C4-2B (cell line): ENCODE measurements at regions not wholly inside any gene's neighbourhood (a gene's known extent, or its start where the extent isn't known, plus 50 kb on each side); places are given as distances from the start of the nearest gene placed in this dataset.

ENCODE experiments used
- ZFX ChIP-seq: fragments of 450-650 bp; IDR thresholded peaks from 2 replicates; pipeline ENCODE4 v1.6.1; 2017
- TF ChIP-seq, protein P1 (sequence below): fragments of 450-650 bp; conservative IDR thresholded peaks from 2 replicates; pipeline ENCODE4 v1.5.1; 2017; ENCODE audit warnings: mild to moderate bottlenecking

DNA sequence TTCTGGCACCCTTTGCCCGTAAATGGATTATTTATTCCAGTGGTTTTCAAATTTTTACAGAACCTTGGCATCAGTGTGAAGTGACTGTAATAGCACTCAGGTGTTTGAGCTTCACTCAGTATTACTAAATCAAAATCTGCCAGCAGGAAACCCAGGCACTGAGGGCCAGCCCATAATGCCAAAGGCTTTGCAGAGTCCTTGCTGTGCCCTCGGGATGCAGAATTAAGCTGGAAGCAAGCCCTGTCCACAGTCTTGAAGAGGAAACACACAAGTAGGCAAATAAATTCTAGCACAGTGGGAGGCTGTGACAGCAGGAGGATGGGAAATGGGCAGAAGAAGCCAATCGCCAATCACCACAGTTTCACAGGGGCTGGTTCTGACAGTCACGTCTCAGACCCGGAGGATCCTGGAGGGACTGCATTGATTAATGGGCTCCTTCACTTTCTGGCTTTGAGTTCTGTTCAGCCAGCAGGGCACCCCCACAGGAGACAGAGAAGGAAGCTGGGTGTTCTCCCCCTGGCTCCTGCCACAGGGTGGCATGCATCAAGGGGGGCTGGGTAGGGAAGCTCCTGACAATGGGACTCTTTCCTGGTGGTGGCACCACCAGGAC is 138.8 kb downstream of the MTNR1A start:
- TF ChIP-seq, protein P1, sequence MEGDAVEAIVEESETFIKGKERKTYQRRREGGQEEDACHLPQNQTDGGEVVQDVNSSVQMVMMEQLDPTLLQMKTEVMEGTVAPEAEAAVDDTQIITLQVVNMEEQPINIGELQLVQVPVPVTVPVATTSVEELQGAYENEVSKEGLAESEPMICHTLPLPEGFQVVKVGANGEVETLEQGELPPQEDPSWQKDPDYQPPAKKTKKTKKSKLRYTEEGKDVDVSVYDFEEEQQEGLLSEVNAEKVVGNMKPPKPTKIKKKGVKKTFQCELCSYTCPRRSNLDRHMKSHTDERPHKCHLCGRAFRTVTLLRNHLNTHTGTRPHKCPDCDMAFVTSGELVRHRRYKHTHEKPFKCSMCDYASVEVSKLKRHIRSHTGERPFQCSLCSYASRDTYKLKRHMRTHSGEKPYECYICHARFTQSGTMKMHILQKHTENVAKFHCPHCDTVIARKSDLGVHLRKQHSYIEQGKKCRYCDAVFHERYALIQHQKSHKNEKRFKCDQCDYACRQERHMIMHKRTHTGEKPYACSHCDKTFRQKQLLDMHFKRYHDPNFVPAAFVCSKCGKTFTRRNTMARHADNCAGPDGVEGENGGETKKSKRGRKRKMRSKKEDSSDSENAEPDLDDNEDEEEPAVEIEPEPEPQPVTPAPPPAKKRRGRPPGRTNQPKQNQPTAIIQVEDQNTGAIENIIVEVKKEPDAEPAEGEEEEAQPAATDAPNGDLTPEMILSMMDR, result no peak
- no peak for TF ChIP-seq ZFX
